GM12891 (cell line): ENCODE measurements at regions not wholly inside any gene's neighbourhood (a gene's known extent, or its start where the extent isn't known, plus 50 kb on each side); places are given as distances from the start of the nearest gene placed in this dataset.

Experiments used
- DNase-seq: peaks from one replicate; pipeline ENCODE4 v3.0.0; 2011; ENCODE audit warnings: low spot score; ENCODE audit not compliant: insufficient read length
- FAIRE-seq: peaks from 2 replicates; lab custom pipeline; 2011; peaks lifted over from hg19 to GRCh38; lab: Jason Lieb, UNC
- PAX5 ChIP-seq: IDR thresholded peaks from 2 replicates; pipeline ENCODE4 v1.6.1; 2011; ENCODE audit warnings: low read length, moderate library complexity, mild to moderate bottlenecking; ENCODE audit not compliant: insufficient read depth, severe bottlenecking
- POLR2A ChIP-seq: IDR thresholded peaks from 2 replicates; pipeline ENCODE4 v1.6.1; 2011; ENCODE audit warnings: low read depth, low read length, control low read depth
- POLR2AphosphoS5 ChIP-seq: IDR thresholded peaks from 2 replicates; pipeline ENCODE4 v1.6.1; 2011; ENCODE audit warnings: low read depth, low read length, control low read depth
- POU2F2 ChIP-seq: IDR thresholded peaks from 2 replicates; pipeline ENCODE4 v1.6.1; 2011; ENCODE audit warnings: low read depth, mild to moderate bottlenecking, control low read depth, low read length, moderate library complexity
- SPI1 ChIP-seq: IDR thresholded peaks from 2 replicates; pipeline ENCODE4 v1.6.1; 2011; ENCODE audit warnings: low read depth, low read length, control low read depth
- TAF1 ChIP-seq: IDR thresholded peaks from 2 replicates; pipeline ENCODE4 v1.6.1; 2011; ENCODE audit warnings: low read depth, low read length, control low read depth

DNA sequence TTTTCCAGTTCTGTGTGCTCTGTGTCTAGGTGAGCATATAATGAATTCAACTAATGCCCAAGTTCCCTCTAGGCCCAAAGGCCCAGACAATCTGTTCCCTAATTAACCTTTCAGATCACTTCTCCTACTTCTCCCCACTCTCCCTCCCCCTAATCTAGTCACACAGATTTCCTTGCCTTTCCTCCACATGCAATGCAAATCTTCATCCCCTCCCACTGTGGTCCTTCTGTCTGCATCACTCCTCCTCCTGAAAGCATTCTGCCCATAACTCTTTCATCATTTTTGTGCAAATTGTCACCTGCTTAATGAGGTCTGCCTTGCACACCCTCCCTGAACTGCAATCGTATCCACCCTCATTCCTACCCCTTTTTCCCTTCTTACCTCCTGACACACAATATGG lies 346.6 kb downstream of the FBXO8 start:
- no peak for TF ChIP-seq POLR2AphosphoS5
- TF ChIP-seq TAF1: no peak
- TF ChIP-seq POU2F2: no peak
- TF ChIP-seq POLR2A: no peak
- no peak for TF ChIP-seq PAX5
- no peak for TF ChIP-seq SPI1
- no peak for DNase-seq
- no peak for FAIRE-seq

DNA sequence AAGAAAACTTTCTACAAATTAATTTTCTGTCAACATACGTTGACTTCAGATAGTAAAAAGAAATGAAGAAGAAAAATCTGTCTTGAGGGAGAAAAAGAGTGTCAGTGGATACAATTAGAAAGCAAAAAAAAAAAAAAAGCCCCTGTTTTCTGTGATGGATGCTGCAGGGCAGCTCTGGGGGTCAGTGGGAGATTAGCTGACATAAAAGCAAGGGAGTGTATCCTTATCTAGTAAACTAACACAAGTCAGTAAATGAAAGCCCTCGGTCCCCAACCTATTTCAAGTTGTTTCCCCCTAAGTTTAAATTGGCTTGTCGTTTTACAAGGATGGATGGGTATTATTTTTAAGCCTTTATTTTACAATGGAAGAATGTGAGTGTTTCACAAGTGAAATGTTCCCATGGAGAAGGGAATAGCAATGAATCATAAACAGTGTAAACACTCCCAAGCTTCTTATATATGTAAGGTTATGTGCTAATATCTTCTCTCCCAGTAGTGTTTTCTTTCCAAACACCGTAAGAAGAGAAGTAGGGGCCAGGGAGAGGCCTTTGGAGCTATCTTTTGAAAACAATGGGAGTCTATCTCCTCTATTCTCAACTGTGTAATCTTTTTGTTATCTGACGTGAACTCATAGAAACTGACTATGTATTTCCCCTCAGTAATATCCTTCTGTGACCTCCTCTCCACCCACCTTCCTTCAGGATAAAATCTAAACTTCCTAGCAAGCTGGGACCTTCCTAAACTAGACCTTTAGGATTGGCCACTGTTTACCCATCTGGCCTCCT lies 347.7 kb downstream of the FBXO8 start:
- TF ChIP-seq POLR2A: no peak
- TF ChIP-seq POLR2AphosphoS5: no peak
- TF ChIP-seq TAF1: no peak
- no peak for TF ChIP-seq SPI1
- no peak for TF ChIP-seq PAX5
- TF ChIP-seq POU2F2: no peak
- no peak for DNase-seq
- no peak for FAIRE-seq

DNA sequence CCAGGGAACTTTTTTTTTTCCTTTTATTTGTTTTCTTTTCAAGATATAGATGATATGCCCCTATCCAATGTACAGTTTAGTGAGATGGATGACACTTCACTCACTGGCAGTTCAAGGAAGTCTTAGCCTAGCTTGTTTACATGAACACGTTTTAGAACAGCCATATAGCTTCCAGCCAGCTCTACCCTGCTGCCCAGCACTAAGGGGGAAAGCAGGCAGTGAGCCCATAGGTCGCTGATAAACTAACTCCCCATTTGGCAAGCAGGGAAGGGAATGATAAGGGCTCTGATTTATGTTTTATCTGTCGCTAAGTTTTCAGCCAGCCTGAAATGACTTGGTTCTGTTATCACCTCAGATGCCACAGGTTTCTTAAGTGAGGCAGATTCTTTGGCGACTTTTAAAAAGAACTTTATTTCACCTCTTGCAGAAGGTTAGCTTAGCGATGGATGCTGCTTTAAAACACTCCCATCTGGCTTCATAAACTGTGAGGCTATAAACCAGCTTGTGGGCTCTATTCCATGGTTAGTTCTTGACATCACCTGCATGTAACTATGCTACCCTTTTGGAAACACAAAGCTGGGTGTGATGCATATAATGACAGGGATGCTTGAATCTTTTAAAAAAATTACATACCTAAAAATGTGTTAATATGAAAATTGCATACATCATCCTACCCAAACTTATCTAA lies 348.4 kb downstream of the FBXO8 start:
- no peak for TF ChIP-seq POLR2A
- TF ChIP-seq POU2F2: no peak
- no peak for DNase-seq
- FAIRE-seq: no peak

GRCh38 chr4:173934201-173934600 lies 349.3 kb downstream of the FBXO8 start:
- no peak for FAIRE-seq
- no peak for DNase-seq
- TF ChIP-seq POLR2AphosphoS5 (no peak), TAF1 (no peak), SPI1 (no peak), POU2F2 (no peak), POLR2A (no peak), PAX5 (no peak)

- FAIRE-seq: no peak
- no peak for TF ChIP-seq POU2F2
- TF ChIP-seq TAF1: no peak
- TF ChIP-seq PAX5: no peak
- TF ChIP-seq SPI1: no peak
- TF ChIP-seq POLR2AphosphoS5: no peak
- TF ChIP-seq POLR2A: no peak
- DNase-seq: no peak
These were observed 350.8 kb downstream of the FBXO8 start for GRCh38 chr4:173932701-173933100.

GRCh38 chr4:173930329-173930967 lies 353.0 kb downstream of the FBXO8 start:
- TF ChIP-seq POLR2AphosphoS5: no peak
- TF ChIP-seq PAX5: no peak
- FAIRE-seq (no peak), DNase-seq (no peak)

DNA sequence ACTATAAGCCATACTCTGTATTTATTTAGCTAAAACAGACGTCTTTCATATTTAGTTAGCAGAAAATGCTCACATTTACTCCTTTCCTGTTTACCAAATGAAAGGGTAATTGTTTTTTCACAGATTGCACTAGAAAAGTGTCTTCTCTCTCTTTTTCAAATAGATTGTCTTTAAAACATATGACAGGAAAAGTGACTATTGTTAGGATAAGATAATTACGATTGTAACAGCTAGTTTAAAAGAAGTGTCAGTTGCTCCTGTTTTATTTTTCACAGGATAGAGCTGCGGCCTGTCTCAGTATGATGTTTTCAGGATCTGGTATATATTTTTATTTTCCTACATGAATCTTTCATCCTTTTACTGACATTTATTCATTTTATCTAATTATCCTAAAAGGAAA lies 353.5 kb downstream of the FBXO8 start:
- FAIRE-seq: no peak
- TF ChIP-seq POLR2AphosphoS5 (no peak), PAX5 (no peak), POLR2A (no peak), SPI1 (no peak)

GRCh38 chr4:173924561-173924960 lies 358.9 kb downstream of the FBXO8 start:
- DNase-seq (no peak), FAIRE-seq (no peak)
- TF ChIP-seq SPI1: no peak
- TF ChIP-seq PAX5: no peak
- TF ChIP-seq POLR2AphosphoS5: no peak
- no peak for TF ChIP-seq POU2F2
- no peak for TF ChIP-seq TAF1
- TF ChIP-seq POLR2A: no peak

More for the DNA sequence above, 353.5 kb downstream of the FBXO8 start:
- DNase-seq: no peak

GRCh38 chr4:173919861-173920260 lies 363.6 kb downstream of the FBXO8 start:
- DNase-seq (no peak), FAIRE-seq (no peak)
- TF ChIP-seq POLR2A: no peak

DNA sequence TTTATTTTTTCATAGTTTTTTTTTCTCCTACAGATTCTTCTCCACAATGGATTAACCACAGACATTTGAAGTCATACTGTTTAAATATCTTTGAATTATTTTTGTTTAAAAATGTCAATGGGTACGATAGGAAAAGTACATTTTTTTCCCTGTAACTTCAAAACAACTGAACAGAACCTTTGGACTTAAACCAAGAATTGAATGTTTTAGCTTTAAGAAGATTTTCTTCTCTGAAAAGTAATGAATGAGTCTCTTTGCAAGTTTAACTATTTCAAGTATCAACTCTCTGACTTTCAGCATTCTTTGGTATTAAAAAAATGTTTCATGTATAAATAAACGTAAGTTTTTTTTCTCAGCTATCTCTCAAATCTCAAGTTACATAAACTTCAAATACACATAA lies 364.3 kb downstream of the FBXO8 start:
- TF ChIP-seq TAF1 (no peak), POLR2A (no peak), POLR2AphosphoS5 (no peak), SPI1 (no peak), POU2F2 (no peak)
- no peak for FAIRE-seq
- no peak for DNase-seq
